HCT116 (cell line): ENCODE measurements at regions not wholly inside any gene's neighbourhood (a gene's known extent, or its start where the extent isn't known, plus 50 kb on each side); places are given as distances from the start of the nearest gene placed in this dataset.

Source experiments
- ATAC-seq: fragments of 200-7000 bp; cut with Tn5 transposase; 2 replicates; pipeline ENCODE4 v1.9.1; 2020; ENCODE audit warnings: mild to moderate bottlenecking, moderate library complexity
- BruUV-seq: library from RNA; stranded (reverse); fragments of 400-500 nt; replicated peaks from 2 replicates; lab custom pipeline; 2021; lab: Mats Ljungman, UMichigan
- CTCF ChIA-PET: fragments of 300-600 bp; sonication (Branson Sonifier 250); formaldehyde crosslinking; loops from one replicate; lab custom pipeline; 2021; ENCODE audit warnings: antibody characterized with exemption; lab: Charles Lee
- POLR2A ChIA-PET: fragments of 300-600, 350-600 bp; sonication (Branson Sonifier 250); formaldehyde crosslinking; loops from one replicate; lab custom pipeline; 2021; ENCODE audit warnings: antibody characterized with exemption; lab: Charles Lee
- RAD21 ChIA-PET, 2 experiments: fragments of 300-600 bp; sonication (Branson Sonifier 250); formaldehyde crosslinking; loops; one replicate each; lab custom pipeline; 2023; ENCODE audit warnings: low total read pairs in 2 of 2; ENCODE audit not compliant: uncharacterized antibody in 2 of 2, unreplicated experiment in 2 of 2, low non-redundant PET in 1 of 2; lab: Charles Lee
- DNase-seq: peaks from one replicate; pipeline ENCODE4 v3.0.0-alpha.2; 2010; ENCODE audit warnings: low read depth, low spot score
- H2AFZ ChIP-seq: fragments of 200-600 bp; shearing (Covaris generic), sonication (generic); 2 replicates; pipeline ENCODE4 v1.6.1; 2017; ENCODE audit warnings: low read depth, mixed run types, mixed read lengths, antibody characterized with exemption, low read length; ENCODE audit not compliant: poor library complexity, severe bottlenecking
- H3K27ac ChIP-seq: 2 replicates; pipeline ENCODE4 v1.5.1; 2012; ENCODE audit warnings: low read depth, low read length
- H3K27me3 ChIP-seq: fragments of 200-600 bp; sonication (generic); 2 replicates; pipeline ENCODE4 v1.6.1; 2016; ENCODE audit warnings: mixed run types, low read length, mixed read lengths; ENCODE audit not compliant: insufficient read depth
- H3K36me3 ChIP-seq, 2 experiments: fragments of 200-500 bp in 1 of 2; fragments of 200-600 bp in 1 of 2; sonication (Bioruptor generic) in 1 of 2; sonication (generic) in 1 of 2; 2 replicates each; pipeline versions ENCODE4 v1.5.1 to v1.6.1; 2014 to 2016; ENCODE audit warnings: low read length in 2 of 2, inconsistent platforms in 1 of 2, mixed read lengths in 1 of 2, mixed run types in 1 of 2; ENCODE audit not compliant: insufficient read depth in 2 of 2, control insufficient read depth in 1 of 2
- H3K4me1 ChIP-seq, 2 experiments: fragments of 200-600 bp in 1 of 2; sonication (generic) in 1 of 2; 2 replicates each; pipeline versions ENCODE4 v1.5.1 to v1.6.1; 2012 to 2017; ENCODE audit warnings: low read length in 2 of 2, inconsistent platforms in 1 of 2, mild to moderate bottlenecking in 1 of 2, mixed read lengths in 1 of 2, mixed run types in 1 of 2, moderate library complexity in 1 of 2; ENCODE audit not compliant: insufficient read depth in 2 of 2, control insufficient read depth in 1 of 2
- H3K4me2 ChIP-seq: fragments of 200-600 bp; sonication (generic); 2 replicates; pipeline ENCODE4 v1.6.1; 2017; ENCODE audit warnings: mixed run types, low read length, mixed read lengths
- H3K4me3 ChIP-seq, 2 experiments: fragments of 200-600 bp in 1 of 2; sonication (generic) in 1 of 2; replicated peaks in 1 of 2; 2 replicates each; pipeline ENCODE4 v1.5.1; 2011 to 2016; ENCODE audit warnings: low read length in 2 of 2, control low read depth in 1 of 2, low read depth in 1 of 2, mild to moderate bottlenecking in 1 of 2, mixed read lengths in 1 of 2, mixed run types in 1 of 2
- H3K79me2 ChIP-seq: fragments of 200-600 bp; sonication (generic); 2 replicates; pipeline ENCODE4 v1.6.1; 2017; ENCODE audit warnings: mild to moderate bottlenecking, mixed run types, low read length, moderate library complexity, mixed read lengths; ENCODE audit not compliant: insufficient read depth
- H3K9ac ChIP-seq: fragments of 200-600 bp; sonication (generic); 2 replicates; pipeline ENCODE4 v1.6.1; 2016; ENCODE audit warnings: low read length, mixed read lengths
- H3K9me2 ChIP-seq: fragments of 200-600 bp; sonication (generic), shearing (Covaris generic); 2 replicates; pipeline ENCODE4 v1.6.1; 2017; ENCODE audit warnings: mixed run types, mild to moderate bottlenecking, moderate library complexity; ENCODE audit not compliant: insufficient read depth
- H3K9me3 ChIP-seq, 2 experiments: fragments of 200-500 bp in 1 of 2; fragments of 200-600 bp in 1 of 2; sonication (Bioruptor generic) in 1 of 2; sonication (generic) in 1 of 2; 2 replicates each; pipeline ENCODE4 v1.6.1; 2014 to 2017; ENCODE audit warnings: low read length in 2 of 2, mixed read lengths in 2 of 2, inconsistent platforms in 1 of 2, low read depth in 1 of 2, mild to moderate bottlenecking in 1 of 2, mixed run types in 1 of 2, moderate library complexity in 1 of 2; ENCODE audit not compliant: control insufficient read depth in 1 of 2, insufficient read depth in 1 of 2
- H4K20me1 ChIP-seq: fragments of 200-600 bp; sonication (generic), shearing (Covaris generic); 2 replicates; pipeline ENCODE4 v1.6.1; 2017; ENCODE audit warnings: mixed run types, mild to moderate bottlenecking, moderate library complexity; ENCODE audit not compliant: insufficient read depth
- CEBPB ChIP-seq: IDR thresholded peaks from 2 replicates; pipeline ENCODE4 v1.6.1; 2012; ENCODE audit warnings: low read depth
- CTCF ChIP-seq, 3 experiments: fragments of 200-600 bp in 1 of 3; sonication (generic) in 1 of 3; IDR thresholded peaks in 2 of 3; conservative IDR thresholded peaks in 1 of 3; 2 replicates each; pipeline ENCODE4 v1.5.1; 2012 to 2017; ENCODE audit warnings: low read depth in 2 of 3, low read length in 2 of 3, antibody characterized with exemption in 1 of 3, borderline replicate concordance in 1 of 3, control low read depth in 1 of 3, mild to moderate bottlenecking in 1 of 3, mixed read lengths in 1 of 3, mixed run types in 1 of 3, moderate library complexity in 1 of 3; ENCODE audit not compliant: insufficient read depth in 1 of 3
- EGR1 ChIP-seq: IDR thresholded peaks from 2 replicates; pipeline ENCODE4 v1.6.1; 2012; ENCODE audit warnings: low read depth
- ELF1 ChIP-seq: IDR thresholded peaks from 2 replicates; pipeline ENCODE4 v1.6.1; 2012; ENCODE audit warnings: low read depth, borderline replicate concordance
- EZH2 ChIP-seq: fragments of 200-600 bp; sonication (generic); IDR thresholded peaks from 2 replicates; pipeline ENCODE4 v1.6.1; 2017; ENCODE audit warnings: antibody characterized with exemption, mixed run types
- FOSL1 ChIP-seq: IDR thresholded peaks from 2 replicates; pipeline ENCODE4 v1.6.1; 2012; ENCODE audit warnings: low read depth
- JUND ChIP-seq: IDR thresholded peaks from 2 replicates; pipeline ENCODE4 v1.6.1; 2012
- POLR2A ChIP-seq: IDR thresholded peaks from 2 replicates; pipeline ENCODE4 v1.7.0; 2011; ENCODE audit warnings: borderline replicate concordance; ENCODE audit not compliant: insufficient read depth, insufficient read length; ENCODE audit errors: extremely low read depth
- POLR2AphosphoS5 ChIP-seq: IDR thresholded peaks from 2 replicates; pipeline ENCODE4 v1.6.1; 2011; ENCODE audit warnings: mild to moderate bottlenecking, low read depth, low read length, moderate library complexity
- REST ChIP-seq: IDR thresholded peaks from 2 replicates; pipeline ENCODE4 v1.6.1; 2012; ENCODE audit warnings: low read depth
- SP1 ChIP-seq: IDR thresholded peaks from 2 replicates; pipeline ENCODE4 v1.6.1; 2012; ENCODE audit warnings: low read depth
- SRF ChIP-seq: IDR thresholded peaks from 2 replicates; pipeline ENCODE4 v1.6.1; 2012; ENCODE audit warnings: low read depth
- TCF7L2 ChIP-seq: IDR thresholded peaks from 2 replicates; pipeline ENCODE4 v1.7.0; 2011; ENCODE audit warnings: borderline replicate concordance, inconsistent platforms; ENCODE audit not compliant: insufficient read depth, insufficient read length; ENCODE audit errors: extremely low read depth
- ZBTB33 ChIP-seq: IDR thresholded peaks from 2 replicates; pipeline ENCODE4 v1.6.1; 2011; ENCODE audit warnings: mild to moderate bottlenecking, low read length, moderate library complexity; ENCODE audit not compliant: insufficient replicate concordance; ENCODE audit errors: extremely low read depth
- ZFX ChIP-seq: fragments of 450-650 bp; IDR thresholded peaks from 2 replicates; pipeline ENCODE4 v1.6.1; 2017
- intact Hi-C: fragments of 100-400 bp; cut with micrococcal nuclease; formaldehyde crosslinking; loops from 2 replicates; pipeline ENCODE4 v1.10.0; 2022

- TF ChIP-seq REST (no peak), ZFX (no peak), EZH2 (no peak)
- TF ChIP-seq, all 23 proteins: peak for 0
These were observed 525.1 kb upstream of the ROBO2 start (continued) for GRCh38 chr3:76514836-76515235.

- Histone ChIP-seq H3K27ac (no peak overlapping the region), H3K9me2 (no peaks in the 10 kb centered on the region), H3K4me1 (no peaks in the 10 kb centered on the region), H3K36me3 (no peaks in the 10 kb centered on the region), H3K9me3 (peaks cover 6 to 17% of the 10 kb centered on the region in 2 experiments; a peak in 3 of 4 replicates), H4K20me1 (no peaks in the 10 kb centered on the region), H3K9ac (no peak overlapping the region), H3K79me2 (no peaks in the 10 kb centered on the region), H3K27me3 (no peaks in the 10 kb centered on the region), H3K4me2 (no peak overlapping the region), H2AFZ (no peak overlapping the region), H3K4me3 (no peak overlapping the region)
- POLR2A ChIA-PET: no interaction called here
- no peak for DNase-seq
- RAD21 ChIA-PET: no interaction called here
- CTCF ChIA-PET: no interaction called here
- ATAC-seq: no peak
- intact Hi-C loops: no loop called here
- no TSS peak for BruUV-seq
- TF ChIP-seq POLR2AphosphoS5: no peak
- no peak for TF ChIP-seq CTCF (IDR thresholded peaks at IDR 0.05 in 2 of 3, conservative IDR thresholded peaks at IDR 0.05 in 1 of 3; ENCODE audit: borderline replicate concordance in 1 of 3, insufficient read depth in 1 of 3, low read depth in 2 of 3, low read length in 2 of 3)
- no peak for TF ChIP-seq SP1
- TF ChIP-seq ZFX: no peak
- TF ChIP-seq SRF: no peak
- no peak for TF ChIP-seq ELF1
- TF ChIP-seq REST: no peak
- TF ChIP-seq TCF7L2: no peak
- TF ChIP-seq POLR2A: no peak
- no peak for TF ChIP-seq EGR1
- TF ChIP-seq FOSL1: no peak
- no peak for TF ChIP-seq JUND
- TF ChIP-seq CEBPB: no peak
- TF ChIP-seq ZBTB33: no peak
These were observed 516.6 kb upstream of the ROBO2 start for GRCh38 chr3:76523337-76523736.
